GM23338 (cell line): ENCODE measurements at regions not wholly inside any gene's neighbourhood (a gene's known extent, or its start where the extent isn't known, plus 50 kb on each side); places are given as distances from the start of the nearest gene placed in this dataset.

Source experiments
- CREB1 ChIP-seq: fragments of 250-450 bp; sonication (Bioruptor Pico); IDR thresholded peaks from 2 replicates; pipeline ENCODE4 v1.5.0; 2020; ENCODE audit warnings: low read depth, mild to moderate bottlenecking, moderate library complexity
- CTCF ChIP-seq, 2 experiments: fragments of 200-600 bp in 1 of 2; sonication (generic) in 1 of 2; conservative IDR thresholded peaks; 2 replicates each; pipeline versions ENCODE4 v1.5.1 to v1.6.1; 2016 to 2017; ENCODE audit warnings: antibody characterized with exemption in 2 of 2, low read depth in 2 of 2, mild to moderate bottlenecking in 2 of 2, moderate library complexity in 1 of 2
- EZH2 ChIP-seq: fragments of 200-600 bp; sonication (generic); IDR thresholded peaks from one replicate; pipeline ENCODE4 v1.8.0; 2017; ENCODE audit warnings: antibody characterized with exemption, mild to moderate bottlenecking, low read depth; ENCODE audit not compliant: unreplicated experiment
- EZH2phosphoT487 ChIP-seq: fragments of 200-600 bp; sonication (generic); IDR thresholded peaks from one replicate; pipeline ENCODE4 v1.8.1; 2018; ENCODE audit warnings: antibody characterized with exemption; ENCODE audit not compliant: unreplicated experiment
- JUNB ChIP-seq: IDR thresholded peaks from one replicate; pipeline ENCODE4 v1.6.1; 2016; ENCODE audit warnings: antibody characterized with exemption; ENCODE audit not compliant: unreplicated experiment
- NANOG ChIP-seq: IDR thresholded peaks from 2 replicates; pipeline ENCODE4 v1.6.1; 2016; ENCODE audit warnings: antibody characterized with exemption, borderline replicate concordance
- POLR2AphosphoS5 ChIP-seq: IDR thresholded peaks from 2 replicates; pipeline ENCODE4 v1.6.1; 2016; ENCODE audit warnings: antibody characterized with exemption, low read depth
- REST ChIP-seq: IDR thresholded peaks from one replicate; pipeline ENCODE4 v1.6.1; 2018; ENCODE audit warnings: antibody characterized with exemption; ENCODE audit not compliant: unreplicated experiment
- STAT1 ChIP-seq: IDR thresholded peaks from one replicate; pipeline ENCODE4 v1.6.1; 2016; ENCODE audit warnings: antibody characterized with exemption; ENCODE audit not compliant: unreplicated experiment
- ZNF114 ChIP-seq: fragments of 250-450 bp; sonication (Bioruptor Pico); IDR thresholded peaks from 2 replicates; pipeline ENCODE4 v1.5.0; 2020; ENCODE audit warnings: mild to moderate bottlenecking, moderate library complexity
- ZNF331 ChIP-seq: fragments of 250-450 bp; sonication (Bioruptor Pico); IDR thresholded peaks from 2 replicates; pipeline ENCODE4 v1.5.0; 2020; ENCODE audit warnings: low read depth, mild to moderate bottlenecking, moderate library complexity
- TF ChIP-seq, protein P1 (sequence below): IDR thresholded peaks from 2 replicates; pipeline ENCODE4 v1.6.1; 2016; ENCODE audit warnings: antibody characterized with exemption

DNA sequence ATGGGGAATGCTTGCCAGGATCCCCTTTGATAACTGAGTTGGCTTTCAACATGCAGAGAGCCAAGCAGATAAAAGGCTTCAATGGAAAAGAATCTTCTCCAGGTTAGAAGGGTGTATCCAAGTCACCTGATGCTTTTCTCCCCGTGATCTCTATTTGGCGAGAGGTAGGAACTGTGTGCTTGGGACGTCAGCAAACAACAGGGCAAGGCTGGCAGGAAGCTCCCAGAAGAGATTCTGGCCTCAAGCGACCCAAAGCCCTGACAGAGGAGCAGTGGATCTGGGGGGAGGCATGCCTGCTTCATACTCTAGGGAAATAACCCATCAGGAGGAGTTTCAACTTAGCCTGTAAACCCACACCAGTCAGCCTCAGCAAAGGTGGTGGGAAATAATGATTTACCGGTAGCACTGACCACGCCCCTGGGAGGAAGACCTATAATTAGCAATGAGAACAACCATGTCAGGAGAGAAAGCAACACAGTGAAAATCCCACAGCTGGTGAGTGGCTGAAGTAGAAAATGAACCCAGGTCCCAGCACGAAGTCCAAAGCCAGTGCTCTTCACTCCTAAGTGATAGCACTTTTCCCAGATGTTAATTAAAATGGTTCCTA is 76.3 kb upstream of the SEC11C start:
- TF ChIP-seq CTCF (conservative IDR thresholded peaks at IDR 0.05; ENCODE audit: low read depth in 2 of 2) (no peak), REST (no peak), EZH2 (no peak), EZH2phosphoT487 (no peak), POLR2AphosphoS5 (no peak), CREB1 (CRISPR knock-in tag) (no peak), NANOG (no peak), ZNF114 (CRISPR knock-in tag) (no peak), JUNB (no peak), STAT1 (no peak), ZNF331 (no peak)
- TF ChIP-seq, protein P1, sequence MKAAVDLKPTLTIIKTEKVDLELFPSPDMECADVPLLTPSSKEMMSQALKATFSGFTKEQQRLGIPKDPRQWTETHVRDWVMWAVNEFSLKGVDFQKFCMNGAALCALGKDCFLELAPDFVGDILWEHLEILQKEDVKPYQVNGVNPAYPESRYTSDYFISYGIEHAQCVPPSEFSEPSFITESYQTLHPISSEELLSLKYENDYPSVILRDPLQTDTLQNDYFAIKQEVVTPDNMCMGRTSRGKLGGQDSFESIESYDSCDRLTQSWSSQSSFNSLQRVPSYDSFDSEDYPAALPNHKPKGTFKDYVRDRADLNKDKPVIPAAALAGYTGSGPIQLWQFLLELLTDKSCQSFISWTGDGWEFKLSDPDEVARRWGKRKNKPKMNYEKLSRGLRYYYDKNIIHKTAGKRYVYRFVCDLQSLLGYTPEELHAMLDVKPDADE: no peak
